HUES48 (cell line): ENCODE measurements at regions not wholly inside any gene's neighbourhood (a gene's known extent, or its start where the extent isn't known, plus 50 kb on each side); places are given as distances from the start of the nearest gene placed in this dataset.
"Not testable (repeated sequence)": the region's sequence is repeated elsewhere in the genome, so short reads cannot be mapped to it uniquely, and the experiment has no call there.

ENCODE experiments used
- H3K27ac ChIP-seq: one replicate; pipeline ENCODE4 v1.7.0; 2013; ENCODE audit warnings: low read depth, low read length, inconsistent platforms
- H3K27me3 ChIP-seq: 2 replicates; pipeline ENCODE4 v1.6.1; 2013; ENCODE audit warnings: mild to moderate bottlenecking, low read length; ENCODE audit not compliant: control insufficient read depth, insufficient read depth
- H3K36me3 ChIP-seq: 2 replicates; pipeline ENCODE4 v1.6.1; 2013; ENCODE audit warnings: low read length; ENCODE audit not compliant: control insufficient read depth, insufficient read depth
- H3K4me1 ChIP-seq: 2 replicates; pipeline ENCODE4 v1.6.1; 2013; ENCODE audit warnings: mild to moderate bottlenecking, low read length; ENCODE audit not compliant: control insufficient read depth, insufficient read depth
- H3K4me3 ChIP-seq: 2 replicates; pipeline ENCODE4 v1.5.1; 2013; ENCODE audit warnings: mild to moderate bottlenecking, low read depth, low read length
- H3K9ac ChIP-seq: 2 replicates; pipeline ENCODE4 v1.6.1; 2013; ENCODE audit warnings: mild to moderate bottlenecking, low read depth, low read length, moderate library complexity
- H3K9me3 ChIP-seq: 2 replicates; pipeline ENCODE4 v1.6.1; 2013; ENCODE audit warnings: low read length; ENCODE audit not compliant: control insufficient read depth, insufficient read depth

DNA sequence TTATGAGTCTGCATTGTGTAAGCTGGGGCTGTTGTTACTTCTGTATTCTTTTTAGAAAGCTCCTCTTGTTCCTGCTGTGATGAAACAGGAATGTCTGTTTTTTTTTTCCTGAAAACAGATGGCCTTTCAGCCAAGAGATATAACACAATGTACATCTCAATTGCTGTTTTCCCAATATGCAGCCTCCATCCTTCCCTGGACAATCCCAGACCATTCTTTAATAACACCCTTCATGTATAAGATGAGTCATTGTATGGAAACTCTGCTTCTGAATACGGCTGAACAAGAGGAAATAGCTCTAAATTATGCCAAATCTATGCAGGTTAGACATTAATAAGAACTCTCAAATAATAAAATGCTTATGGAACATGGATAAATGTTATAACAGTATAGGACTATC is 60.2 kb upstream of the LRRC4C start:
- Histone ChIP-seq H3K4me3 (no peak overlapping the region), H3K9ac (no peak overlapping the region), H3K36me3 (no peaks in the 10 kb centered on the region), H3K27me3 (no peaks in the 10 kb centered on the region), H3K27ac (no peak overlapping the region), H3K4me1 (peaks cover 15% of the 10 kb centered on the region), H3K9me3 (no peaks in the 10 kb centered on the region)

DNA sequence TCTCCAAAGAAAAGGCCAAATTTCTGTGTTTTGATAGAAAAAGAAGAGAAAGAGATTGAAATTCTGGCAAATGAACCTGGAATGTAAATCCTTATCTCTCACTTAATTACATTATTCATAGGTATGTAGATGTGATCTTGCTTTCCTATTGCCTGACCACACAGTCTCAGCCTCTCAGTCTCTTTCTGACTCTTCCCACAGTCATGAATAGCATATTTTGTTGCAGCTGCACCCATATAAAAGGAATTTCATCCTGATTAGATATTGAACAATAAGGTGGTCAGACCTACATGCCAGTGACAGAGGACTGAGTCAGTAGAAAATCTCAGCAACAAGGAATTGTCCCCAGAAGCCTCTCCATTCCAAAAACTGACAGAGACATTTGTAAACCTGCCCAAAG is 62.9 kb upstream of the LRRC4C start:
- H3K4me1 ChIP-seq = peaks cover 15% of the 10 kb centered on the region
- no peak overlapping the region for H3K27ac ChIP-seq
- H3K9ac ChIP-seq = no peak overlapping the region
- H3K27me3 ChIP-seq = no peaks in the 10 kb centered on the region
- H3K4me3 ChIP-seq = no peak overlapping the region
- H3K36me3 ChIP-seq = no peaks in the 10 kb centered on the region
- H3K9me3 ChIP-seq = no peaks in the 10 kb centered on the region

DNA sequence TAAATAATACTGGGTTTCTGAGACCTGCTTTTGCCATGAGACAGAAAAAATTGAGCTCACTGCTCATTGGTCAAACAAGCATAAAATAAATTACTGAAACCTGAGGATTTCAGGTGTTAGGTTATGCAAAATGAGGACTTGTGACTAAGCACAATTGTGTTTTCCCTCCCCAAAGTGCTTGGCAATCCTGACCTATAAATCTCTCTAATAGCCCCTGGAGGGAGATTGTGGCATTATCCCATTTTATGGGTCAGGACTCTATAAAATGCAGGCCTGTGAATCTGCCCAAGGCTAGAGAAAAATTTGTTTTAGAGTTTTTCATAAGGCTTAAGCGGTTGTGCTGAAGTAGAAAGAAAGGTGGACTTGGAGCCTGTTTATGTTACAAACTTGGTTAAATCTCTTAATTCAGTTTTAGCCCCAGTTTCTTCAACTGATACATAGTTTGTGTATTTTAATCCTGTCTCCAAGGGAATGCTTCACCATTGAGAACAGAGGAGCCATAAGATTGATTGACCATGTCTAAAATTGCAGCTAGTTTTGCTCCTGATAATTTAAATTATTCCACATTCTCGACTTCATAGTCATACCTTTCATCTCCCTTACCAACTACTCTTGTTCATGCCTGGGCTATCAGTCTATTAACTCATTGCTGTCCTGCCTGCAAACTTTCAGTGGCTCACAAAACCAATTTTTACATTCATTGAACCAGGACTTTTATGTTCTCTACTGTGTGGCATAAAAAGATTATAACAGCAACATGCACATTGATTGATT is 63.6 kb upstream of the LRRC4C start:
- Histone ChIP-seq H3K4me1 (peaks cover 15% of the 10 kb centered on the region), H3K9ac (peak overlapping the region; percentile 25; the same call in 1 of the 2 replicates), H3K9me3 (no peaks in the 10 kb centered on the region), H3K27me3 (no peaks in the 10 kb centered on the region), H3K4me3 (no peak overlapping the region), H3K27ac (peak overlapping the region; percentile 5), H3K36me3 (no peaks in the 10 kb centered on the region)

DNA sequence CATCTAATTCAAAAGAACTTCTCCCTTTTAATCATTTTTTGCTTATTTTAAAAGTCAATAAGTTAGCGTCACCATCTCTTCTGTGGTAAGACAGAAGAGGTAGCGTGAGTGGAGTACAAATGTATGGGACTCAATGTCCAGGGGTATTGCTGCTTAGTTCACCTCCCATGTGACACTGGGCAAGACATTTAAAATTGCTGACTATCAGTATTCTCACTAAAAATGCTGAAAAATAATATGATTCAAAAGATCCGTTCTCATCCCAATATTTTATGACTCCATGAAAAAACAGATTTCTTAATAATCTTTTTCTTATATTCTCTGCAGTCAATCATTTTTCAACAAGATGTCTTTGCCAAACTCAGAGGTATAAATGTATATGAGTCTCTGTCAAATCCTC is 68.1 kb upstream of the LRRC4C start:
- Histone ChIP-seq H3K9me3 (no peaks in the 10 kb centered on the region), H3K27me3 (no peaks in the 10 kb centered on the region), H3K4me1 (peaks cover 11% of the 10 kb centered on the region), H3K36me3 (no peaks in the 10 kb centered on the region), H3K9ac (no peak overlapping the region), H3K27ac (no peak overlapping the region), H3K4me3 (no peak overlapping the region)

DNA sequence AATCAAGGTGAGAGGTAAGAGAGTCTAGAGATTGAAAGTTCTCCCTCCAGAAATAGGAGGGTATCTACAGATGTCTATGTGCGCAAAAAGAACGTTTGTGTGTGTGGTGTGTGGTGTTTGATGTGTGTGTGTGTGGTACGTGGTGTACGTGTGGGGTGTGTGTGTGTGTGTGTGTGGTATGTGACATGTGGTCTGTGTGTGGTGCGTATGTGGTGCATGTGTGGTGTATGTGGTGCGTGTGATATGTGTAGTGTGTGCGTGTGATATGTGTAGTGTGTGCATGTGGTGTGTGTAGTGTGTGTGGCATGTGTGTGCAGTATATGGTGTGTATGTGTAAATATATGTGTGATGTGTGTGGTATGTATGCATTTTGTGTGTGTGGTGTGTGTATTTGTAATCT is 73.0 kb upstream of the LRRC4C start:
- Histone ChIP-seq H3K9ac (no peak overlapping the region), H3K36me3 (no peaks in the 10 kb centered on the region), H3K4me1 (peaks cover 15% of the 10 kb centered on the region), H3K27ac (no peak overlapping the region), H3K27me3 (no peaks in the 10 kb centered on the region), H3K4me3 (no peak overlapping the region), H3K9me3 (no peaks in the 10 kb centered on the region)

DNA sequence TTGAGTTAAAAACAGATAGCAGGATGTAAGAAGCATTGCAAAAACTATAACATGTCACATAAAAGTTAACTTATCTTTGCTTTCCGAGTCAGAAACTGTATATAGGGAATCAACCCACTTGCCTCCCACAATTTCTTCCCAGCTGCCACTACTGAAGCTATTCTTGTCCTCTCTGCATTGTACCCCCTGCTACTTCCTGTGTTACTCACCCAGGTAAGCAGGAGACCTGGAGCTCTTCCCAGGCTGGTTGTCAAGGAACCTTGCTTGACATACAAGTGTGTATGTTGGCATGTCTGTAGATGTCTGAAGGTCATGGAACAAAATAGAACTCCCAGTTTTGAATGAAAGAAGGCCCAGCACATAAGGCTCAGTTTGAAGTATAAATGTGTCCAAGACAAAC is 74.3 kb upstream of the LRRC4C start:
- H3K4me3 ChIP-seq = no peak overlapping the region
- H3K9me3 ChIP-seq = no peaks in the 10 kb centered on the region
- H3K27ac ChIP-seq = no peak overlapping the region
- H3K9ac ChIP-seq = no peak overlapping the region
- H3K27me3 ChIP-seq = no peaks in the 10 kb centered on the region
- H3K4me1 ChIP-seq = peaks cover 15% of the 10 kb centered on the region
- no peaks in the 10 kb centered on the region for H3K36me3 ChIP-seq

DNA sequence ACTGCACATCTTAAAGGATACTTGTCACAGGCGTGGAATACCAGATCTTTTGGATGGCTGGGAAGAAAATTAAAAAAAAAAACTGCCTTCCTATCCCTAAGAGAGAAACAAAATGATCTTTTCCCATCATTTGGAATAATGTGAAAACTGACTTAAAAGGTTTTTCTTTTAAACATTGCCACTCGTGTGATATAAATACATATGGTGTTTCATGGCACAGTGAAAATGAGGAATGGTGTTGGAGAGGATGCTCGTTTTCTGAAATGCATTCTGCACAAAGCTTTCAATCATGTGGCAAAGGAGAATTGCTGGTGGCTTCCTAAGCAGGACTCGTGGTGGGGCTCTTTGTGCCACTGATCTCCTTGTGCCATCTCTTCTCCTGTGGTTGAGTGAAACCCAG is 74.9 kb upstream of the LRRC4C start:
- Histone ChIP-seq H3K9me3 (no peaks in the 10 kb centered on the region), H3K9ac (no peak overlapping the region), H3K27me3 (no peaks in the 10 kb centered on the region), H3K4me1 (peaks cover 15% of the 10 kb centered on the region), H3K27ac (no peak overlapping the region), H3K36me3 (no peaks in the 10 kb centered on the region), H3K4me3 (no peak overlapping the region)

DNA sequence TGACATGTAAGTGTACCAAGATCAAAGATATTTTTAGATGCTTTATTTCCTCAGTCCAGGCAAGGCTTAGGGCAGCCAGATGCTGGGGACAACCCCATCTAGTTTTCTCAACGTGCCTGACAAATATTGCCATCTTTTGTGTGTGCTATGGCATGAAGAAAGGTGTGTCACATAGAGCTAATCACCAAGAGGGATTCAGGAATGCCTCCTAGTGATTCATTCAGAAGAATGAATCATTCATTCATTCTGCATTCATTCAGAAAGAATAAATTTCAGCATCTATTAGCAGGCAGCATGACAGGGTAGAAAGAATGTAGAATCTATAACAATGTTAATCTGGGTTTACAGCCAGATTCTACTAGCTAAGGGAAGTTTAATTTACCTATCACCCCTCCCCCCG is 75.4 kb upstream of the LRRC4C start:
- Histone ChIP-seq H3K9ac (no peak overlapping the region), H3K36me3 (no peaks in the 10 kb centered on the region), H3K27ac (no peak overlapping the region), H3K4me1 (peaks cover 15% of the 10 kb centered on the region), H3K27me3 (no peaks in the 10 kb centered on the region), H3K9me3 (no peaks in the 10 kb centered on the region), H3K4me3 (no peak overlapping the region)

DNA sequence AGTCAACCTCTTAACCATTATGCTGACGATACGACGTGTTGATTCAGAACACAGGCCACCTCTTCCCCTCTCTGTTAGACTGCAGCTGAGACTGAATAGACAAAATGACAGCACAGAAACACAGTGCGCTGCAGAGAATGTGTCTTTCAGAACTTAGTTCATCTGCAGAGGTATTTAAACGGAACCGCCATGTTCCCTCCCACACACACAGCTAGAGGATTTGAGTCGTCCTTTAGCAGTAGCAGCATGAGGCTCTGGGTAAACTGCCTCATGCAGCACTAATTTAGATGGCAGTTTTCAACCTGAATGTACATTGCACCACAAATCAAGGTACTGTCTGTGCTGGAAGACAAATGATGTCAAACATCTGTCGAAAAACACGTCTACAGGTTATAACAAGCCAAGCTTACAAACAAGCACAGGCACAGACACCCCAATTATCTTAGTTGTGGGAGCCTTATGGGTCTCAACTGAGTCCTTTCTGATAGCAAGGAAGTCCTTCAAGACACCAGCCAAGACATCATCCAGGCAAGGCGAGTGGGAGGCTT is 76.6 kb upstream of the LRRC4C start:
- no peak overlapping the region for H3K9ac ChIP-seq
- H3K4me3 ChIP-seq = no peak overlapping the region
- H3K27me3 ChIP-seq = no peaks in the 10 kb centered on the region
- no peaks in the 10 kb centered on the region for H3K36me3 ChIP-seq
- H3K27ac ChIP-seq = no peak overlapping the region
- peaks cover 15% of the 10 kb centered on the region for H3K4me1 ChIP-seq
- no peaks in the 10 kb centered on the region for H3K9me3 ChIP-seq

DNA sequence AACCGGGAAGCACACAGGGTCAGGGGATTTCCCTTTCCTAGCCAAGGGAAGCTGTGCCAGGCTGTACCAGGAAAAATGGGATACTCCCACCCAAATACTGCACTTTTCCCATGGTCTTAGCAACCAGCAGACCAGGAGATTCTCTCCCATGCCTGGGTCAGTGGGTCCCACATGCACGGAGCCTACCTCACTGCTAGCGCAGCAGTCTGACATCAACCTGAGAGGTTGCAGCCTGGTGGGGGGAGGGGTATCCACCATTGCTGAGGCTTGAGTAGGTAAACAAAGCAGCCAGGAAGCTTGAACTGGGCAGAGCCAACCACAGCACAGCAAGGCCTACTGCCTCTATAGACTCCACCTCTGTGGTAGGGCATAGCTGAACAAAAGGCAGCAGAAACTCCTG is 85.5 kb upstream of the LRRC4C start:
- not testable (repeated sequence) for H3K36me3 ChIP-seq, H3K9ac ChIP-seq, H3K27me3 ChIP-seq, H3K9me3 ChIP-seq, H3K4me1 ChIP-seq, H3K4me3 ChIP-seq, H3K27ac ChIP-seq

DNA sequence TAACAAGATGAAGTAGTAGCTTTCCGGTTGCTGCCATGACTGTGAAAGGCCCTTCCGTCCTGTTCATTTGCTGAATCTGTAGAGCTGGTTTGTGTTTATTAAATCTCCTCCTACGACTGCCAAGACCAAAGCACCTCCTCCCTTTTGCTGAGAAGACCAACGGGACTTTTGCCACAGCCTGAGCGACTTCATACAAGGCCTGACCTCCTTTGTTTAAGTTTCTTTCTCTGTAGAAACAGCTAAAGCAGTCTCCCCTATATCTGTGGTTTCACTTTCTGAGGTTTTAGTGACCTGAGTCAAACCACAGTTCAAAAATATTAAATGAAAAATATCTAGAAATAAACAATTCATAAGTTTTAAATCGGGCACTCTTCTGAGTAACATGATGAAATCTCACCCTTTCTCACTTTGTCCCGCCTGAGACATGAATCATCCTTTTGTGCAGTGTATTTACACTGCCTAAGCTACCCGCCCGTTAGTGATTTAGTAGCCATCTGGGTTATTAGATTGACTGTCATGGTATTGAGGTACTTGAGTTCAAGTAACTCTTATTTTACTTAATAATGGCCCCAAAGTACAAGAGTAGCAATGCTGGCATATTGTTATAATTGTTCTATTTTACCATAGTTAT is 119.1 kb upstream of the LRRC4C start:
- H3K27me3 ChIP-seq = no peaks in the 10 kb centered on the region
- no peak overlapping the region for H3K9ac ChIP-seq
- no peak overlapping the region for H3K27ac ChIP-seq

More for the DNA sequence above, 119.1 kb upstream of the LRRC4C start:
- no peak overlapping the region for H3K4me3 ChIP-seq
- peaks cover 9% of the 10 kb centered on the region for H3K4me1 ChIP-seq
- H3K36me3 ChIP-seq = no peaks in the 10 kb centered on the region
- H3K9me3 ChIP-seq = no peaks in the 10 kb centered on the region
